Glutamatergic neuron (in vitro differentiated cells): ENCODE measurements at regions not wholly inside any gene's neighbourhood (a gene's known extent, or its start where the extent isn't known, plus 50 kb on each side); places are given as distances from the start of the nearest gene placed in this dataset.

Experiments used
- DNase-seq: peaks from one replicate; pipeline ENCODE4 v3.0.0; 2022
- H3K27ac Mint-ChIP-seq: one replicate; pipeline ENCODE4 v1.8.0; 2020; ENCODE audit warnings: mild to moderate bottlenecking, mixed read lengths, inconsistent platforms; ENCODE audit not compliant: unreplicated experiment
- H3K27me3 Mint-ChIP-seq: one replicate; pipeline ENCODE4 v1.8.0; 2020; ENCODE audit warnings: mild to moderate bottlenecking, moderate library complexity, mixed read lengths, inconsistent platforms; ENCODE audit not compliant: unreplicated experiment
- H3K36me3 Mint-ChIP-seq: one replicate; pipeline ENCODE4 v1.8.0; 2020; ENCODE audit warnings: mild to moderate bottlenecking, mixed read lengths, inconsistent platforms; ENCODE audit not compliant: unreplicated experiment
- H3K4me1 Mint-ChIP-seq: one replicate; pipeline ENCODE4 v1.8.0; 2020; ENCODE audit warnings: mild to moderate bottlenecking, low read depth, mixed read lengths, inconsistent platforms; ENCODE audit not compliant: unreplicated experiment
- H3K4me3 Mint-ChIP-seq: one replicate; pipeline ENCODE4 v1.8.0; 2020; ENCODE audit warnings: mild to moderate bottlenecking, mixed read lengths, inconsistent platforms; ENCODE audit not compliant: unreplicated experiment
- H3K9me3 Mint-ChIP-seq: one replicate; pipeline ENCODE4 v1.8.0; 2020; ENCODE audit warnings: mild to moderate bottlenecking, moderate library complexity, mixed read lengths, inconsistent platforms; ENCODE audit not compliant: unreplicated experiment
- TF ChIP-seq, protein P1 (sequence below): fragments of 200-600 bp; sonication (generic); IDR thresholded peaks from one replicate; pipeline ENCODE4 v1.5.0; 2021; ENCODE audit not compliant: partially characterized antibody, unreplicated experiment

DNA sequence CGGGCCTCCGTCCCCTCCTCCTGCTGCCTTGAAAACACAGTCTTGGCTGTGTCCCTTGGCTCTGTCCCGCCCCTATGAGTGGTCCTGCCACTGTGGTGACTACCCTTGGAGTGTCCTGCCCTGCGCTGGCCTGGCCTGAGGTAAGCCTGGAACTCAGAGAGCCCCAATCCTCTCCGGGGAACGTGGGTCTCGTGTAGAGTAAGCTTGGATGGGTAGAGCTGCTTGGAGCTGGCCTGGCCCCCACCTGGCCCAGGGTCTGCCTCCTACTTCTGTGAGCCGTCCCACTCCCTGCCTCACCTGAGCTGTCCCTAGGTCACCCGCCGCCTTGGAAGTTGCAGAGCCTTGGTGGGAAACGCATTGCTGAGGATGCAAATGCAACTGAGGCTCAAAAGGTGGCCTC is 347.1 kb downstream of the CTTN start:
- DNase-seq, result no peak
- peaks cover 8% of the 10 kb centered on the region for H3K9me3 Mint-ChIP-seq
- no peak overlapping the region for H3K27ac Mint-ChIP-seq
- peaks cover 6% of the 10 kb centered on the region for H3K4me1 Mint-ChIP-seq
- no peak overlapping the region for H3K4me3 Mint-ChIP-seq
- H3K36me3 Mint-ChIP-seq, result peaks cover 21% of the 10 kb centered on the region
- H3K27me3 Mint-ChIP-seq, result peaks cover 4% of the 10 kb centered on the region
- TF ChIP-seq, protein P1, sequence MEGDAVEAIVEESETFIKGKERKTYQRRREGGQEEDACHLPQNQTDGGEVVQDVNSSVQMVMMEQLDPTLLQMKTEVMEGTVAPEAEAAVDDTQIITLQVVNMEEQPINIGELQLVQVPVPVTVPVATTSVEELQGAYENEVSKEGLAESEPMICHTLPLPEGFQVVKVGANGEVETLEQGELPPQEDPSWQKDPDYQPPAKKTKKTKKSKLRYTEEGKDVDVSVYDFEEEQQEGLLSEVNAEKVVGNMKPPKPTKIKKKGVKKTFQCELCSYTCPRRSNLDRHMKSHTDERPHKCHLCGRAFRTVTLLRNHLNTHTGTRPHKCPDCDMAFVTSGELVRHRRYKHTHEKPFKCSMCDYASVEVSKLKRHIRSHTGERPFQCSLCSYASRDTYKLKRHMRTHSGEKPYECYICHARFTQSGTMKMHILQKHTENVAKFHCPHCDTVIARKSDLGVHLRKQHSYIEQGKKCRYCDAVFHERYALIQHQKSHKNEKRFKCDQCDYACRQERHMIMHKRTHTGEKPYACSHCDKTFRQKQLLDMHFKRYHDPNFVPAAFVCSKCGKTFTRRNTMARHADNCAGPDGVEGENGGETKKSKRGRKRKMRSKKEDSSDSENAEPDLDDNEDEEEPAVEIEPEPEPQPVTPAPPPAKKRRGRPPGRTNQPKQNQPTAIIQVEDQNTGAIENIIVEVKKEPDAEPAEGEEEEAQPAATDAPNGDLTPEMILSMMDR, result no peak

DNA sequence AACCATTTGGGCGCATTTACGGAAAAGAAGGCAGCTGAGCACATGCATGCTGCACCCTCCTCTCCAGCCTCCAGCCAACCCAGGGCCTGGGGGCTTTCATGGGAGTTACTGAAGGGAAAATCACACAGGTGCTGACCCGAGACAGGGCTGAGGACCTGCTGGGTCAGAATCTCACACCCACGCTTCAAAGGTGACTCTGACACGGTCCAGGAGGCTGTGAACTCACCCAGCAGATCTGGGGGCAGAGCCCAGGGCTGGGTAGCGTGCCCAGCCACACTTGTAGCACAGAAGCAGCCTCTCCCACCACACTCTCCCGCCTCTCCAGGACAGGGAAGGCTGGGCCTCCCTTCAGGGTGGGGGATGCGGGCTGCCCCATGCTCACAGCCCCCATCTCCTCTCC is 347.6 kb downstream of the CTTN start:
- H3K27ac Mint-ChIP-seq, result no peak overlapping the region
- no peak for DNase-seq
- H3K36me3 Mint-ChIP-seq, result peaks cover 19% of the 10 kb centered on the region
- peaks cover 4% of the 10 kb centered on the region for H3K4me1 Mint-ChIP-seq
- H3K4me3 Mint-ChIP-seq, result no peak overlapping the region
- TF ChIP-seq, protein P1, result no peak
- H3K9me3 Mint-ChIP-seq, result peaks cover 6% of the 10 kb centered on the region
- H3K27me3 Mint-ChIP-seq, result peaks cover 2% of the 10 kb centered on the region

DNA sequence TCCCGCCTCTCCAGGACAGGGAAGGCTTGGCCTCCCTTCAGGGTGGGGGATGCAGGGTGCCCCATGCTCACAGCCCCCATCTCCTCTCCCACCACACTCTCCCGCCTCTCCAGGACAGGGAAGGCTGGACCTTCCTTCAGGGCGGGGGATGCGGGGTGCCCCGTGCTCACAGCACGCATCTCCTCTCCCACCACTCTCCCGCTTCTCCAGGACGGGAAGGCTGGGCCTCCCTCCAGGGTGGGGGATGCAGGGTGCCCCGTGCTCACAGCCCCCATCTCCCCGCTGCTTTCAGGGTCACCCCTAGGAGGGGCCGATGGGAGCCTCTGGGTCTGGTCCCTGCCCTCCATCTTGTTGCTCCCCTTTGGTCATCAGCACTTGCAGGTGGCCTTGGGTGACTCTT is 348.0 kb downstream of the CTTN start:
- Mint-ChIP-seq H3K9me3 (peaks cover 4% of the 10 kb centered on the region), H3K4me3 (no peak overlapping the region), H3K4me1 (peaks cover 1% of the 10 kb centered on the region), H3K36me3 (peaks cover 20% of the 10 kb centered on the region), H3K27ac (no peak overlapping the region), H3K27me3 (no peaks in the 10 kb centered on the region)
- TF ChIP-seq, protein P1, result no peak
- DNase-seq, result no peak

DNA sequence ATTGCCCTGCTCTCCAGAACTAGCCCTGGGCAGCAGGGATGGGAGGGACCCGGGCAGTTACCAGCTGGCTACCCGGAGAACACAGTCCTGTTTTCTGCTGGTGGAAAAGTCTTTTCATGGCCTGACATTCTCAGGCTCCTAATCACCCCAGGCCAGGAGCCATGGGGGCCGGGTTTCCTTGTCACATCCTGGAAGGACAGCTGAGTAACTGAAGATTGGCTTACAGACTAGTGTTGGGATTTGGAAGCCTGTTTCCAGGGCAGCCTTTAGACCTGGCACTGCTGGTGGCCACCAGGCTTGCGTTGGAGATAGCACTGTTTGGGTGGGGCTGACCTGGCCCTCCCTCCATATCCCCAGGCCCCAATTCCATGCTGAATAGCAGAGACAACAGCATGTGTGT is 349.0 kb downstream of the CTTN start:
- no peak overlapping the region for H3K27ac Mint-ChIP-seq
- no peak overlapping the region for H3K4me3 Mint-ChIP-seq
- H3K36me3 Mint-ChIP-seq, result peaks cover 25% of the 10 kb centered on the region
- H3K4me1 Mint-ChIP-seq, result peaks cover 1% of the 10 kb centered on the region
- no peaks in the 10 kb centered on the region for H3K27me3 Mint-ChIP-seq
- H3K9me3 Mint-ChIP-seq, result peaks cover 4% of the 10 kb centered on the region
- TF ChIP-seq, protein P1, result no peak
- DNase-seq, result no peak

DNA sequence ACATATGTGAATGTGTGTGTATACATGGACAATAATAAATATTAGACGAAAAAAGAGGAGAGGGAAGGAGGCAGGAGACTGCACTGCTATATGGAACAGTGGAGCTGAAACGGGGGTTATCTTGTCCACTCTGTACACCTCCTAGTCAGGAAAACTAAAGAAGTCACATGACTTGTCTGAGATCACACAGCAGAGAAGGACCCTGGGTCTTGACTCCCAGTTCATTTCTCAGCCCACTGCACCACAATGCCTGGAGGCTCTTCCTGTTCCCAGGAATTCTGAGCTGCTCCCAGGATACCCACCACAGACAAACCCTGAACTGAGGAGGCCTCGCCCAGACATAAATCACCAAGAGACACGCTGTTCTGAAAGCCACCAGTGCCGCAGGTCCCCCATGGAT is 349.6 kb downstream of the CTTN start:
- TF ChIP-seq, protein P1, result no peak
- H3K27ac Mint-ChIP-seq, result no peak overlapping the region
- peaks cover 25% of the 10 kb centered on the region for H3K36me3 Mint-ChIP-seq
- H3K4me1 Mint-ChIP-seq, result no peaks in the 10 kb centered on the region
- no peak for DNase-seq
- no peaks in the 10 kb centered on the region for H3K27me3 Mint-ChIP-seq
- peaks cover 4% of the 10 kb centered on the region for H3K9me3 Mint-ChIP-seq
- no peak overlapping the region for H3K4me3 Mint-ChIP-seq
